A673 (cell line): ENCODE measurements at regions not wholly inside any gene's neighbourhood (a gene's known extent, or its start where the extent isn't known, plus 50 kb on each side); places are given as distances from the start of the nearest gene placed in this dataset.

Source experiments
- BruUV-seq: library from RNA; stranded (reverse); fragments of 400-500 nt; replicated peaks from 2 replicates; lab custom pipeline; 2021; lab: Mats Ljungman, UMichigan
- CTCF ChIA-PET: fragments of 300-600 bp; sonication (Branson Sonifier 250); formaldehyde crosslinking; loops from one replicate; lab custom pipeline; 2022; ENCODE audit warnings: antibody characterized with exemption; lab: Charles Lee
- POLR2A ChIA-PET: fragments of 300-600 bp; sonication (Branson Sonifier 250); formaldehyde crosslinking; loops from one replicate; lab custom pipeline; 2022; ENCODE audit warnings: antibody characterized with exemption; ENCODE audit not compliant: low non-redundant PET; lab: Charles Lee
- DNase-seq: peaks from one replicate; pipeline ENCODE4 v3.0.0-alpha.2; 2015; ENCODE audit warnings: low spot score
- H3K27ac ChIP-seq: fragments of 200-600 bp; sonication (generic); 2 replicates; pipeline ENCODE4 v1.5.1; 2016; ENCODE audit warnings: mixed run types, low read depth, mild to moderate bottlenecking, mixed read lengths, antibody characterized with exemption, low read length; ENCODE audit not compliant: poor library complexity, severe bottlenecking
- H3K27me3 ChIP-seq: fragments of 200-600 bp; sonication (generic); replicated peaks from 2 replicates; pipeline ENCODE4 v1.6.1; 2017; ENCODE audit warnings: mixed run types, low read depth, mild to moderate bottlenecking, mixed read lengths, antibody characterized with exemption, low read length; ENCODE audit not compliant: insufficient read depth, poor library complexity
- H3K36me3 ChIP-seq: fragments of 200-600 bp; sonication (generic); 2 replicates; pipeline ENCODE4 v1.6.1; 2016; ENCODE audit warnings: mixed run types, mild to moderate bottlenecking, mixed read lengths, antibody characterized with exemption, low read length; ENCODE audit not compliant: insufficient read depth, poor library complexity, severe bottlenecking
- H3K4me1 ChIP-seq: fragments of 200-600 bp; sonication (generic); 2 replicates; pipeline ENCODE4 v1.6.1; 2017; ENCODE audit warnings: mixed run types, mild to moderate bottlenecking, mixed read lengths, antibody characterized with exemption, low read length; ENCODE audit not compliant: insufficient read depth, poor library complexity, severe bottlenecking
- H3K4me3 ChIP-seq: fragments of 200-600 bp; sonication (generic); 2 replicates; pipeline ENCODE4 v1.5.1; 2016; ENCODE audit warnings: low read depth, mixed run types, mild to moderate bottlenecking, mixed read lengths, low read length; ENCODE audit not compliant: poor library complexity, severe bottlenecking
- H3K9me3 ChIP-seq: fragments of 200-600 bp; sonication (generic); 2 replicates; pipeline ENCODE4 v1.6.1; 2016; ENCODE audit warnings: mixed run types, low read depth, mild to moderate bottlenecking, mixed read lengths, antibody characterized with exemption, low read length; ENCODE audit not compliant: poor library complexity, severe bottlenecking
- EZH2 ChIP-seq: fragments of 200-600 bp; sonication (generic); IDR thresholded peaks from 2 replicates; pipeline ENCODE4 v1.6.1; 2017; ENCODE audit warnings: borderline replicate concordance, low read depth, mild to moderate bottlenecking, mixed read lengths, antibody characterized with exemption, low read length; ENCODE audit not compliant: poor library complexity, severe bottlenecking
- intact Hi-C: fragments of 100-400 bp; cut with micrococcal nuclease; formaldehyde crosslinking; loops from one replicate; pipeline ENCODE4 v1.10.0; 2022; ENCODE audit not compliant: unreplicated experiment
- TF ChIP-seq, protein P1 (sequence below): fragments of 300-800, 200-600 bp; sonication (generic); conservative IDR thresholded peaks from 2 replicates; pipeline ENCODE4 v1.5.1; 2017; ENCODE audit warnings: low read depth, mild to moderate bottlenecking, antibody characterized with exemption, low read length, moderate library complexity, mixed read lengths

- no peak for DNase-seq
- no TSS peak for BruUV-seq
- intact Hi-C loops, result no loop called here
- TF ChIP-seq EZH2, result no peak
- TF ChIP-seq, protein P1, sequence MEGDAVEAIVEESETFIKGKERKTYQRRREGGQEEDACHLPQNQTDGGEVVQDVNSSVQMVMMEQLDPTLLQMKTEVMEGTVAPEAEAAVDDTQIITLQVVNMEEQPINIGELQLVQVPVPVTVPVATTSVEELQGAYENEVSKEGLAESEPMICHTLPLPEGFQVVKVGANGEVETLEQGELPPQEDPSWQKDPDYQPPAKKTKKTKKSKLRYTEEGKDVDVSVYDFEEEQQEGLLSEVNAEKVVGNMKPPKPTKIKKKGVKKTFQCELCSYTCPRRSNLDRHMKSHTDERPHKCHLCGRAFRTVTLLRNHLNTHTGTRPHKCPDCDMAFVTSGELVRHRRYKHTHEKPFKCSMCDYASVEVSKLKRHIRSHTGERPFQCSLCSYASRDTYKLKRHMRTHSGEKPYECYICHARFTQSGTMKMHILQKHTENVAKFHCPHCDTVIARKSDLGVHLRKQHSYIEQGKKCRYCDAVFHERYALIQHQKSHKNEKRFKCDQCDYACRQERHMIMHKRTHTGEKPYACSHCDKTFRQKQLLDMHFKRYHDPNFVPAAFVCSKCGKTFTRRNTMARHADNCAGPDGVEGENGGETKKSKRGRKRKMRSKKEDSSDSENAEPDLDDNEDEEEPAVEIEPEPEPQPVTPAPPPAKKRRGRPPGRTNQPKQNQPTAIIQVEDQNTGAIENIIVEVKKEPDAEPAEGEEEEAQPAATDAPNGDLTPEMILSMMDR, result no peak
- Histone ChIP-seq H3K27ac (no peak overlapping the region), H3K4me1 (no peaks in the 10 kb centered on the region), H3K4me3 (no peak overlapping the region), H3K27me3 (no peaks in the 10 kb centered on the region), H3K36me3 (no peaks in the 10 kb centered on the region), H3K9me3 (peaks cover 49% of the 10 kb centered on the region)
- POLR2A ChIA-PET, result no interaction called here
- CTCF ChIA-PET, result no interaction called here
Observed at GRCh38 chr15:24747376-24747775, 71.8 kb downstream of the NPAP1 start.

- H3K4me3 ChIP-seq, result no peak overlapping the region
- ChIA-PET POLR2A (no interaction called here), CTCF (interaction anchor here (0.6 kb wide), 1 partner anchor 19 kb away, joined by 3 read pairs; no protein-coding TSS in a partner anchor)
- BruUV-seq, result no TSS peak
- intact Hi-C loops, result no loop called here
- no peaks in the 10 kb centered on the region for H3K27me3 ChIP-seq
- H3K27ac ChIP-seq, result no peak overlapping the region
- TF ChIP-seq, protein P1, result no peak
- TF ChIP-seq EZH2, result no peak
- H3K9me3 ChIP-seq, result peaks cover 44% of the 10 kb centered on the region
- H3K4me1 ChIP-seq, result no peaks in the 10 kb centered on the region
- H3K36me3 ChIP-seq, result no peaks in the 10 kb centered on the region
- no peak for DNase-seq
Observed at GRCh38 chr15:24748812-24749439, 73.4 kb downstream of the NPAP1 start.

GRCh38 chr15:24752354-24752753 lies 76.8 kb downstream of the NPAP1 start:
- Histone ChIP-seq H3K4me1 (no peaks in the 10 kb centered on the region), H3K27ac (no peak overlapping the region), H3K4me3 (no peak overlapping the region), H3K27me3 (no peaks in the 10 kb centered on the region), H3K9me3 (peaks cover 32% of the 10 kb centered on the region), H3K36me3 (no peaks in the 10 kb centered on the region)
- CTCF ChIA-PET, result no interaction called here
- intact Hi-C loops, result no loop called here
- no peak for DNase-seq
- TF ChIP-seq EZH2, result no peak
- TF ChIP-seq, protein P1, result no peak
- BruUV-seq, result no TSS peak
- POLR2A ChIA-PET, result no interaction called here
